Amygdala (tissue), 56 donors: ENCODE measurements at regions not wholly inside any gene's neighbourhood (a gene's known extent, or its start where the extent isn't known, plus 50 kb on each side); places are given as distances from the start of the nearest gene placed in this dataset.
"Not testable (repeated sequence)": the region's sequence is repeated elsewhere in the genome, so short reads cannot be mapped to it uniquely, and the experiment has no call there.

Experiments
- DNase-seq, 56 donors: peaks; one replicate each; lab custom pipeline; 2025; lab: John Stamatoyannopoulos, UW

- peak in 30 of 56 donors; percentile 0 to 71 (median 14) for DNase-seq
Observed at GRCh38 chr13:97855570-97856303, 97.7 kb upstream of the IPO5 start.

GRCh38 chr13:97856304-97856675, 97.2 kb upstream of the IPO5 start:
- DNase-seq: no peak

- no peak for DNase-seq
Observed at GRCh38 chr13:97858161-97858560, 95.3 kb upstream of the IPO5 start.

- no peak for DNase-seq
Observed at GRCh38 chr13:97866346-97866745, 87.1 kb upstream of the IPO5 start.

- DNase-seq: no peak
Observed at GRCh38 chr13:97866751-97867150, 86.7 kb upstream of the IPO5 start.

GRCh38 chr13:97873398-97873797, 80.1 kb upstream of the IPO5 start:
- no peak for DNase-seq

- DNase-seq: no peak
Observed at GRCh38 chr13:97875218-97875617, 78.3 kb upstream of the IPO5 start.

- no peak for DNase-seq
Observed at GRCh38 chr13:97875911-97876310, 77.6 kb upstream of the IPO5 start.

- DNase-seq: no peak
Observed at GRCh38 chr13:97878431-97879375, 74.8 kb upstream of the IPO5 start.

- DNase-seq: no peak
Observed at GRCh38 chr13:97879646-97880310, 73.7 kb upstream of the IPO5 start.

GRCh38 chr13:97880311-97880675, 73.2 kb upstream of the IPO5 start:
- no peak for DNase-seq

GRCh38 chr13:97881556-97881955, 71.9 kb upstream of the IPO5 start:
- DNase-seq: no peak

GRCh38 chr13:97883396-97883795, 70.1 kb upstream of the IPO5 start:
- no peak for DNase-seq

- no peak for DNase-seq
Observed at GRCh38 chr13:97884707-97885468, 68.6 kb upstream of the IPO5 start.

GRCh38 chr13:97885641-97886040, 67.8 kb upstream of the IPO5 start:
- no peak for DNase-seq

GRCh38 chr13:97889803-97890202, 63.7 kb upstream of the IPO5 start:
- DNase-seq: no peak

GRCh38 chr13:97890573-97890972, 62.9 kb upstream of the IPO5 start:
- DNase-seq: no peak

- not testable (repeated sequence) for DNase-seq
Observed at GRCh38 chr13:97891964-97892363, 61.5 kb upstream of the IPO5 start.

GRCh38 chr13:97892717-97893116, 60.8 kb upstream of the IPO5 start:
- DNase-seq: no peak

- no peak for DNase-seq
Observed at GRCh38 chr13:97895383-97895782, 58.1 kb upstream of the IPO5 start.

- DNase-seq: no peak
Observed at GRCh38 chr13:97896446-97896845, 57.0 kb upstream of the IPO5 start.
